IMR-90 (cell line): ENCODE measurements at regions not wholly inside any gene's neighbourhood (a gene's known extent, or its start where the extent isn't known, plus 50 kb on each side); places are given as distances from the start of the nearest gene placed in this dataset.

Experiments used
- CTCF ChIP-seq: conservative IDR thresholded peaks from 2 replicates; pipeline ENCODE4 v1.5.1; 2012; ENCODE audit warnings: mild to moderate bottlenecking, low read depth, low read length, improper control_type of control experiment
- NFE2L2 ChIP-seq: fragments of 150-350 bp; IDR thresholded peaks from 2 replicates; pipeline ENCODE4 v1.6.1; 2016; ENCODE audit warnings: low read depth, mild to moderate bottlenecking, low read length
- POLR2A ChIP-seq: IDR thresholded peaks from 2 replicates; pipeline ENCODE4 v1.6.1; 2012; ENCODE audit warnings: mild to moderate bottlenecking, low read depth, low read length
- RAD21 ChIP-seq: IDR thresholded peaks from 2 replicates; pipeline ENCODE4 v1.6.1; 2012; ENCODE audit warnings: low read length, improper control_type of control experiment
- SMC3 ChIP-seq: fragments of 150-350 bp; IDR thresholded peaks from 2 replicates; pipeline ENCODE4 v1.6.1; 2016; ENCODE audit warnings: low read depth, mild to moderate bottlenecking, antibody characterized with exemption, low read length, moderate library complexity
- USF2 ChIP-seq: fragments of 150-350 bp; IDR thresholded peaks from 2 replicates; pipeline ENCODE4 v1.6.1; 2017; ENCODE audit warnings: mild to moderate bottlenecking, antibody characterized with exemption, low read length, low read depth

- TF ChIP-seq POLR2A (no peak), CTCF (no peak), NFE2L2 (no peak), SMC3 (no peak), RAD21 (no peak), USF2 (no peak)
Measured at GRCh38 chr3:76897076-76897475, 142.8 kb upstream of the ROBO2 start.
